ENCODE measurements at regions not wholly inside any gene's neighbourhood (a gene's known extent, or its start where the extent isn't known, plus 50 kb on each side); places are given as distances from the start of the nearest gene placed in this dataset.
"Not testable (repeated sequence)": the region's sequence is repeated elsewhere in the genome, so short reads cannot be mapped to it uniquely, and the experiment has no call there.

DNA sequence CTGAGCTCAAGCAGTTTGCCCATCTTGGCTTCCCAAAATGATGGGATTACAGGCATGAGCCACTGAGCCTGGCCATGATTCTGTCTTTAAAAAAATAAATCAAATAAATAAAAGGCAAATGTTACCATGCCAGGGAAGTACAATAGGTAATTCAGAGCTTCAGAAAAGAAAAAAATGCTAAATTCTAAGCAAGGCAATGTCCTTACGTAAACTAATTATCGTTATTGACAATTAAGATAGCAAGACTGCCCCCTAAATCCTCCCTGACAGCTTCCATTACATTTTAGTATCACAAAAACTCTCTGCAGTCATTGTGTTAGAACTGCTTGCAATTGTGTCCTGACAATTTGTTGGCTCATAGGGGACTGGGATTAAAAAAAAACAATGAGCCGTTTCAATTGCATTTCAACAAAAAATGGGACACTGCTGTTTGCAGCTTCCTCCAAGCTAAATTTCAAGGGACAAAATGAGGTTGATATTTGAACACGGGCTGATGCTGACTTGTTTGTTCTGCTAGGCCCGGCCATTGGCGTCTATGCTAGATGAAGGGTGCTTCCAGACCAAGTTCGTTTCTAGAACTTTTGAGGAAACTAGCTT is 88.9 kb downstream of the MOGAT1 start:
- DNase-seq (no peak), ATAC-seq (ENCODE audit: low read depth in 2 of 2) (no peak)
- H3K4me1 Mint-ChIP-seq, result no peaks in the 10 kb centered on the region
- no peak overlapping the region for H3K4me3 Mint-ChIP-seq
- no peak overlapping the region for H3K27ac Mint-ChIP-seq
- peaks cover 0 to 1% (median 0%) of the 10 kb centered on the region in 7 donors for H3K9me3 Mint-ChIP-seq
- H3K36me3 Mint-ChIP-seq, result no peaks in the 10 kb centered on the region
- peaks cover 0 to 7% (median 2%) of the 10 kb centered on the region in 3 donors for H3K27me3 Mint-ChIP-seq

DNA sequence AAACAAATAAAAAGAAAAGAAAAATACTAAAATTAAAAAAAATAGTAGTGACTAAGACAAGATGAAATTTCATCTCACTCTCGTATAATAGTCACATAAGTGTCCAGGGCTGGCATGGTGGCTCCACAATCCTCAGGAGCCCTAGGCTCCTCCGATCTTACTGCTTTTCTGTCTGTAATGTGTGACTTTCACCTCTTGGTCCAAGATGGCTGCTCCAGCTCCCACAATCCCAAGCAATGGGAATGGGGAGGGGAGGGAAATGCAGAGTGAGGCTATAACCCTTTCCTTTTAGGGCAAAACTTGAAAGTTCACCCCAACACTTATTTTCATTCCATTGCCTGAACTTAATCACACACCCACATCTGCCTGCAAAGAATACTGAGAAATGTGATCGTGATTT is 90.4 kb downstream of the MOGAT1 start:
- no peak for ATAC-seq (ENCODE audit: low read depth in 2 of 2)
- Mint-ChIP-seq H3K36me3 (no peaks in the 10 kb centered on the region), H3K9me3 (peaks cover 0 to 1% (median 0%) of the 10 kb centered on the region in 7 donors), H3K27me3 (peaks cover 0 to 7% (median 5%) of the 10 kb centered on the region in 3 donors), H3K4me1 (no peaks in the 10 kb centered on the region), H3K27ac (no peak overlapping the region), H3K4me3 (no peak overlapping the region)
- no peak for DNase-seq

DNA sequence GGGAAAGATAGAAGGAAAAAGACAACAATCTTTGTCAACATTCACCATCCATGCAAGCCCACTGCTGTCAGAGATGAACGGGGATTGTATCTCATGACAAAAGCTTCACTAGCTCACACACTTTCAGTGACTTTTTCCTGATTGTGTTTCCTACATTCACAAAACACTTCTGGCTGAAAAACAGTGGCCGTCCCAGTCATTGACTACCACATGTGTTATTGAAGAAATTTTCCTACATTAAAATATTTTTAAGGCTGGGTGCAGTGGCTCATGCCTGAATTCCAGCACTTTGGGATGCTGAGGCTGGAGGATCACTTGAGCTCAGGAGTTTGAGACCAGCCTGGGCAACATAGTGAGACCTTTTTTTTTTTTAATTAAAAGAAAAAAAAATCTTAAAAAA is 90.9 kb downstream of the MOGAT1 start:
- Mint-ChIP-seq H3K4me3 (no peak overlapping the region), H3K9me3 (peaks cover 0 to 1% (median 0%) of the 10 kb centered on the region in 7 donors), H3K27me3 (peaks cover 0 to 7% (median 5%) of the 10 kb centered on the region in 3 donors), H3K4me1 (no peaks in the 10 kb centered on the region), H3K36me3 (no peaks in the 10 kb centered on the region), H3K27ac (no peak overlapping the region)
- ATAC-seq (ENCODE audit: low read depth in 2 of 2) (no peak), DNase-seq (no peak)

DNA sequence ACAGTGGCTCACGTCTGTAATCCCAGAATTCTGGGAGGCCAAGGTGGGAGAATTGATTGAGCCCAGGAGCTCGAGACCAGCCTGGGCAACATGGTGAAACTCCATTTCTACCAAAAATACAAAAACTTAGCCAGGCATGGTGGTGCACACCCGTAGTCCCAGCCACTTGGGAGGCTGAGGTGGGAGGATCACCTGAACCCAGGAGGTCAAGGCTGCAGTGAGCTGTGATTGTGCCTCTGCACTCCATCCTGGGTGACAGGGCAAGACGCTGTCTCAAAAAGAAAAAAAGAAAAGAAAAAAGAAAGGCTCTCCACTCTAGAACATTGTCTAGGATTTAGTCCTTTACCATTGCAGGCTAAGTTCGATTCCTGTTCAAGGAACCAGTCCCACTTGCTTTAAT is 94.4 kb downstream of the MOGAT1 start:
- not testable (repeated sequence) for H3K9me3 Mint-ChIP-seq; ATAC-seq (ENCODE audit: low read depth in 2 of 2); H3K4me1 Mint-ChIP-seq; DNase-seq; H3K36me3 Mint-ChIP-seq; H3K4me3 Mint-ChIP-seq; H3K27me3 Mint-ChIP-seq
- peak overlapping the region in 2 of 6 donors; percentile 29 to 47 for H3K27ac Mint-ChIP-seq

DNA sequence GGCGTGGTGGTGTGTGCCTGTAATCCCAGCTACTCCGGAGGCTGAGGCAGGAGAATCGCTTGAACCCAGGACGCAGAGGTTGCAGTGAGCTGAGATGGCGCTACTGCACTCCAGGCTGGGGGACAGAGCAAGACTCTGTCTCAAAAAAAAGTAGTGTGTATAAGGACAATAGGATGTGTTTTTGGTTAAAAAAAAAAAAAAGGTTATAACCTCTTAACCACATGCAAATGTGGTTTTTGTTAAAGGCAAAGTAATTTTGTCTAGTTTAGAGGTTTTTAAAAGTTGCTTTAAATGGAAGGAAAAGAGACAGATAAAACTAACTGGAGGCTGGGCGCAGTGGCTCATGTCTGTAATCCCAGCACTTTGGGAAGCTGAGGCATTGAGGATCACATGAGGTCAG is 92.8 kb upstream of the ACSL3 start:
- H3K4me3 Mint-ChIP-seq; H3K36me3 Mint-ChIP-seq; H3K9me3 Mint-ChIP-seq; DNase-seq; H3K4me1 Mint-ChIP-seq; H3K27me3 Mint-ChIP-seq; ATAC-seq (ENCODE audit: low read depth in 2 of 2): not testable (repeated sequence)
- peak overlapping the region in 1 of 6 donors; percentile 37 for H3K27ac Mint-ChIP-seq

DNA sequence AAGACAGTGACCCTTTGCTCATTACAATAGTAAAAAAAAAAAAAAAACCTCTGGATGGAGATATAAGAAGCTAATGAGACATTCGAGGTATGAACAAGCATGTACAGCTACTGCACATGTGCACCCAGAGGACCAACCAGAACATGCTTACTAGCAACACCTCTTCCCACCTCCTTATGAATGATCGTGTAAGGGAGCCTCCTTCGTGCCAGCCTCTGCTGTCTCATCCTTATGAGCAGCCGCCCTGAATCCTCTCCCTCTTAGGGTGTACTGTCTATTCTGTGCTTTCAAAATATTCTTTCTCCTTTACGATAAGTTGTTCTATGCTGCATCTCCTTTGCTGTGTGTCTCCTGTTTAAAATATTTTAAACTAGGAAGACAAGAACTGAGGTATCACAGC is 91.4 kb upstream of the ACSL3 start:
- Mint-ChIP-seq H3K4me3 (no peak overlapping the region), H3K9me3 (peaks cover 0 to 4% (median 0%) of the 10 kb centered on the region in 7 donors), H3K27ac (no peak overlapping the region), H3K27me3 (peaks cover 9 to 13% (median 10%) of the 10 kb centered on the region in 3 donors), H3K36me3 (no peaks in the 10 kb centered on the region), H3K4me1 (peaks cover 0 to 6% (median 4%) of the 10 kb centered on the region in 3 donors)
- no peak for DNase-seq
- ATAC-seq (ENCODE audit: low read depth in 2 of 2), result no peak

DNA sequence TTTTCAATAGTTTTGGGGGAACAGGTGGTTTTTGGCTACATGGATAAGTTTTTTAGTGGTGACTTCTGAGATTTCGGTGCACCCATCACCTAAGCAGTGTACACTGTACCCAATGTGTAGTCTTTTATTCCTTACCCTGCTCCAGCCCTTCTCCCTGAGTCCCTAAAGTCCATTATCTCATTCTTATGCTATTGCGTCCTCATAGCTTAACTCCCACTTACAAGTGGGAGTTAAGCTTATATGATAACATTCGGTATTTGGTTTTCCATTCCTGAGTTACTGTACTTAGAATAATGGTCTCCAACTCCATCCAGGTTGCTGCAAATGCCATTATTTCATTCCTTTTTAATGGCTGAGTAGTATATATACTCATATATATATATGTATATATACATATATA is 90.9 kb upstream of the ACSL3 start:
- Mint-ChIP-seq H3K27ac (no peak overlapping the region), H3K36me3 (no peaks in the 10 kb centered on the region), H3K4me1 (peaks cover 0 to 6% (median 4%) of the 10 kb centered on the region in 3 donors), H3K9me3 (peaks cover 0 to 4% (median 0%) of the 10 kb centered on the region in 7 donors), H3K4me3 (no peak overlapping the region), H3K27me3 (peaks cover 10 to 15% (median 13%) of the 10 kb centered on the region in 3 donors)
- no peak for DNase-seq
- ATAC-seq (ENCODE audit: low read depth in 2 of 2), result no peak

DNA sequence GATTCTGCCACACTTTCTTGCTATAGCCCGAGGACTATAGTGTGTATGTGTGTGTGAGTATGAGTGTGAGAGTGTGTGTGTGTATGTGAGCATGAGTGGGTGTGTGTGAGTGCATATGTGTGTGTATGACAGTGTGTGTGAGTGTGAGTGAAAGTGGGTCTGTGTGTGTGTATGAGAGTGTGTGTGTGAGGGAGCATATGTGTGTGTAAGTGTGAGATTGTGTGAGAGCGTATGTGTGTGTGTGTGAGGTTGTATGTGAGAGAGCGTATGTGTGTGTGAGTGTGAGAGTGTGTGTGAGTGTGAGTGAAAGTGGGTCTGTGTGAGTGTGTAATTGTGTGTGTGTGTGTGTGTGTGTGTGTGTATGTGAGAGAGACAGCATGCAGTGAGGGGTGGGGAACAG is 89.0 kb upstream of the ACSL3 start:
- Mint-ChIP-seq H3K9me3 (peaks cover 0 to 4% (median 0%) of the 10 kb centered on the region in 7 donors), H3K4me3 (no peak overlapping the region), H3K27me3 (peaks cover 13 to 16% (median 15%) of the 10 kb centered on the region in 3 donors), H3K27ac (peak overlapping the region in 1 of 6 donors; percentile 79), H3K36me3 (no peaks in the 10 kb centered on the region), H3K4me1 (peaks cover 0 to 6% (median 4%) of the 10 kb centered on the region in 3 donors)
- DNase-seq, result no peak
- ATAC-seq (ENCODE audit: low read depth in 2 of 2), result no peak

DNA sequence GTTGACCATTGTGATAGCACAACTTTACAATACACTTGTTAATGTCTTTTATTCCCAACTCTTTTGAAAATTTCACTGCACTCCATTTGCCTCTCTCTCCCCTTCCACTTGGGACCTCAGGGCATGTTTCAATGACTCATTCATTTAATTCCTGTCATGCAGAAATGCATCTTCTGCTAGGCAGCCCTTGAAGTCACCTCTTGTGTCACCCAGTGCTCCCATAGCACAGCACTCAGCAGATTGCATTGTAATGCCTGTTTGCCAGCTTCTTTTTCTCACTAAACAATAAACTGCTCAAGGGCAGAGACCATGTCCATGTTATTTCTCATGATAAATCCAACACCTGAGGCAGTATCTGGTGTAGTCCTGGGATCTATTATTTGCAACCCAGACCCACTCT is 85.9 kb upstream of the ACSL3 start:
- ATAC-seq (ENCODE audit: low read depth in 2 of 2) (no peak), DNase-seq (no peak)
- H3K4me1 Mint-ChIP-seq, result no peaks in the 10 kb centered on the region
- peaks cover 13 to 16% (median 15%) of the 10 kb centered on the region in 3 donors for H3K27me3 Mint-ChIP-seq
- no peaks in the 10 kb centered on the region for H3K36me3 Mint-ChIP-seq
- H3K9me3 Mint-ChIP-seq, result peaks cover 0 to 4% (median 0%) of the 10 kb centered on the region in 7 donors
- peak overlapping the region in 1 of 6 donors; percentile 63 for H3K27ac Mint-ChIP-seq
- H3K4me3 Mint-ChIP-seq, result no peak overlapping the region

DNA sequence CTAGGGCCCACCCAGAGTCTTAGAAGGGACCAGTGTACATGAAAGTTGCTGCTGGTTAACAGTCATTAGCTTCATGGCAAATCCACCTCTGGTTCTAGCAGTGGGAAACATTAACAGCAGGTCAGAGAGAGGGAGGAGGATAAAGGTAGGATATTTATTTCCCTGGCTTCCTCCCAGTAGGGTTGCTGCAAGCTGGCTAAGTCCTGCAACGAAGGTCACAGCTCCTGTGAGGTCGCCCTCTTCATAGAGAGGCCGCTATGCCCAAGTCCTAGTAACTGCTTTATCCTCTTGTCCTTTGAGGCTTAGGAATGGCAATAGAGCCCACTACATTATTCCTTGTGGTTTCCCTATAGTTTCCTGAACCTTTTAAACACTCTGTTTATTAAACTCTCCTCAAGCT is 84.0 kb upstream of the ACSL3 start:
- Mint-ChIP-seq H3K4me1 (no peaks in the 10 kb centered on the region), H3K27me3 (peaks cover 10 to 22% (median 14%) of the 10 kb centered on the region in 3 donors), H3K4me3 (no peak overlapping the region), H3K27ac (no peak overlapping the region), H3K36me3 (no peaks in the 10 kb centered on the region), H3K9me3 (peaks cover 0 to 6% (median 0%) of the 10 kb centered on the region in 7 donors)
- DNase-seq (no peak), ATAC-seq (ENCODE audit: low read depth in 2 of 2) (no peak)

DNA sequence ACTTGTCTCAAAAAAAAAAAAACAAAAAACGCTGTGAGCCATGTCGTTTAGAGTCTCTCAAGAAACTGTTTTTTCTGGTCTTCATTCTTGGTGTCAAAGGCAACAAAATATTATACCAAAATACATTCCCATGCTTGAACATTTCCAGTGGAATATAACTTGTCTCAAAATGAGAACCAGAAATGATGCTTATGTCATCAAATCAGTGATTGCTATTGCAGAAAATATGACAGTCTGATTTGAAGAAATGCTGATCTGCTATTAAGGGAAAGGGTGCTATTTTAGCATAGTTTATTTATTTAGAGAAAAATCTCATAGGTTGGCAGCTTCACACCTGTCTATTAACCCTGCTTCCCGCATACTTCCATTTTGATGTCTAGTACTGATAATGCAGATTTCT is 82.4 kb upstream of the ACSL3 start:
- H3K4me3 Mint-ChIP-seq, result no peak overlapping the region
- H3K27me3 Mint-ChIP-seq, result peaks cover 11 to 24% (median 15%) of the 10 kb centered on the region in 3 donors
- no peak overlapping the region for H3K27ac Mint-ChIP-seq
- H3K36me3 Mint-ChIP-seq, result no peaks in the 10 kb centered on the region
- H3K9me3 Mint-ChIP-seq, result peaks cover 0 to 4% (median 0%) of the 10 kb centered on the region in 7 donors
- no peaks in the 10 kb centered on the region for H3K4me1 Mint-ChIP-seq
- DNase-seq (no peak), ATAC-seq (ENCODE audit: low read depth in 2 of 2) (no peak)

DNA sequence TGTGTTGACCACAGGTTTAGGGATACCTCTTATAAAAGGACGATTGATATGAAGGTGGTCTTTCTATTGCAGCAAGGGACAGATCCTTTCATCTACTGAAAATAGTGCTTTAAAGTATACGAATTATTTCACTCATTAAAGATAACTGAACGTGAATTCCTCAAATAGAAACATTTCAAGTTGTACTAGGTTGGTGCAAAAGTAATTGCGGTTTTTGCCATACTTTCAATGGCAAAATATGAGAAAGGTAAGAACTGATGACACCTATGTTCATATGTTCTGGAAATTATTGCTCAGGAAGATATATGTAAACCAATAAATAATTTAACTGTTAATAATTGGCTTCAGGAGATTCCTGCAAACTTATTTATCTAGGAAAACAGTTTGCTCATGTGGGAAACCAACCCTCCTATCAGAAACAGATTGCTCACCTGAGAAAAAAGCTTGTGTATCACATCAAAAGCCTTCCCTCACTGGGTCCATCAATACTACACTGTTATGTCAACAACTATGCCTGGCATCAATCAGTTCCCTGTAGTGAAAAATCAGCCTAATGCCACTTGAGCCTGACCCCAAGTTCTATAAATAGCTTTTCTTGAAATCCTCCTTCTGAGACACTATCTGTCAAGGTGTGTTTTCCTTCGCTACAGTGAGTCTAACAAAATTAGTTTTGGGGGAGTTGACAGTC is 81.5 kb upstream of the ACSL3 start:
- ATAC-seq (ENCODE audit: low read depth in 2 of 2), result no peak
- Mint-ChIP-seq H3K4me1 (no peaks in the 10 kb centered on the region), H3K27ac (no peak overlapping the region), H3K9me3 (peaks cover 0 to 4% (median 0%) of the 10 kb centered on the region in 7 donors), H3K4me3 (no peak overlapping the region), H3K27me3 (peaks cover 11 to 26% (median 11%) of the 10 kb centered on the region in 3 donors), H3K36me3 (no peaks in the 10 kb centered on the region)
- DNase-seq, result no peak

DNA sequence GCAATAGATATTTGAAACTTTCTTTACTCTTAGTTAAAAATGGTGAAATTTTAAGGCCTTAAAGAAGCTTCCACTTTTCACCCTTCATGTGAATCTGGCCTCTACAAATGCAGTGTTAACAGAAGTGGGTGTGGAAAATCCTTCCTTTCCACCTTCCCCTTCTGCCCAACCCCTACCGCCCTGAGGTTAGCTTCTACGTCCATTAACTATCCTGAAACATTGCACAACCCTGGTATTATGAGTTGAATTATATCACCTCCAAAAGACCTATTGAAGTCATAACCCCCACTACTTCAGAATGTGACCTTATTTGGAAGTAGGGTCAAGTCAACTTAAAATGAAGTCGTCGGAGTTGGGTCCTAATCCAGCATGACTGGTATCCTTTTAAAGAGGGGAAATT is 80.8 kb upstream of the ACSL3 start:
- H3K4me3 Mint-ChIP-seq, result no peak overlapping the region
- H3K27ac Mint-ChIP-seq, result no peak overlapping the region
- H3K4me1 Mint-ChIP-seq, result no peaks in the 10 kb centered on the region
- peaks cover 0 to 4% (median 0%) of the 10 kb centered on the region in 7 donors for H3K9me3 Mint-ChIP-seq
- H3K36me3 Mint-ChIP-seq, result no peaks in the 10 kb centered on the region
- ATAC-seq (ENCODE audit: low read depth in 2 of 2) (no peak), DNase-seq (no peak)
- H3K27me3 Mint-ChIP-seq, result peaks cover 7 to 21% (median 11%) of the 10 kb centered on the region in 3 donors

DNA sequence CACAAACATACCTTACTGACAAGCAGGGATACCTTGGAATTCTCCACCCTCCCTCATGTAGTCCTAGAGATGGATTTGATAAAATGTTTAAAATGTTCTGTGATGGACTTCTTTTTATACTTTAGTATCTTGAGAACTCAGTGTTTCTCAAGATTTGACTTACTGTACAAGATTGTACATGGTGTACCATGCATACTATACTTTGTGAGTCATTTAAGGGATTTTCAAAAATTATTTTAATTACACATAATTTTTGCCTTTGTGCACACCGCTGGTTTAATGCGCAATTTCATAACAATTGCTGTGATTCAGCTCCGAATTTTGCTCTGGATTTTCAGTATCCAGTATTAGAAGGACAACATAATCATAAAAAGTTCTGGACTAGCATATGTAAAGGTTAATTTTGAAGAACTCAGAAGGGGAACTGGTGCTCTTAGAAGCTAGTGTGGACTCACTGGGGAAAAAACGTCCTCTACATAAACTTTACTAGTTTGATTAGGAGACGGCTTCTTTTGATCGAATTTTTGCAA is 78.6 kb upstream of the ACSL3 start:
- no peaks in the 10 kb centered on the region for H3K4me1 Mint-ChIP-seq
- no peaks in the 10 kb centered on the region for H3K36me3 Mint-ChIP-seq
- peaks cover 6 to 18% (median 7%) of the 10 kb centered on the region in 3 donors for H3K27me3 Mint-ChIP-seq
- DNase-seq (no peak), ATAC-seq (ENCODE audit: low read depth in 2 of 2) (no peak)
- H3K9me3 Mint-ChIP-seq, result peaks cover 0 to 4% (median 0%) of the 10 kb centered on the region in 7 donors
- H3K4me3 Mint-ChIP-seq, result no peak overlapping the region
- no peak overlapping the region for H3K27ac Mint-ChIP-seq

Measured in naive B cell (primary cell).